Endothelial cell (in vitro differentiated cells): ENCODE measurements at regions not wholly inside any gene's neighbourhood (a gene's known extent, or its start where the extent isn't known, plus 50 kb on each side); places are given as distances from the start of the nearest gene placed in this dataset.

Experiments
- DNase-seq: peaks from one replicate; pipeline ENCODE4 v3.0.0; 2021; ENCODE audit warnings: low spot score
- H3K27ac Mint-ChIP-seq: one replicate; pipeline ENCODE4 v1.8.0; 2021; ENCODE audit warnings: mixed read lengths, inconsistent platforms; ENCODE audit not compliant: unreplicated experiment
- H3K27me3 Mint-ChIP-seq: one replicate; pipeline ENCODE4 v1.8.0; 2021; ENCODE audit warnings: mild to moderate bottlenecking, moderate library complexity, mixed read lengths, inconsistent platforms; ENCODE audit not compliant: unreplicated experiment
- H3K36me3 Mint-ChIP-seq: one replicate; pipeline ENCODE4 v1.8.0; 2021; ENCODE audit warnings: mild to moderate bottlenecking, low read depth, mixed read lengths, inconsistent platforms; ENCODE audit not compliant: unreplicated experiment
- H3K4me1 Mint-ChIP-seq: one replicate; pipeline ENCODE4 v1.8.0; 2021; ENCODE audit warnings: mild to moderate bottlenecking, mixed read lengths, inconsistent platforms; ENCODE audit not compliant: unreplicated experiment
- H3K4me3 Mint-ChIP-seq: one replicate; pipeline ENCODE4 v1.8.0; 2021; ENCODE audit warnings: mild to moderate bottlenecking, mixed read lengths, inconsistent platforms; ENCODE audit not compliant: unreplicated experiment
- H3K9me3 Mint-ChIP-seq: one replicate; pipeline ENCODE4 v1.8.0; 2021; ENCODE audit warnings: mixed read lengths, inconsistent platforms; ENCODE audit not compliant: unreplicated experiment
- CTCF ChIP-seq: fragments of 200-600 bp; sonication (generic); IDR thresholded peaks from one replicate; pipeline ENCODE4 v1.5.0; 2021; ENCODE audit warnings: antibody characterized with exemption; ENCODE audit not compliant: unreplicated experiment

GRCh38 chr6:134610411-134610810 is 292.5 kb upstream of the SGK1 start:
- no peak for TF ChIP-seq CTCF
- DNase-seq, result no peak
- Mint-ChIP-seq H3K27ac (no peak overlapping the region), H3K36me3 (no peaks in the 10 kb centered on the region), H3K4me1 (no peaks in the 10 kb centered on the region), H3K27me3 (no peaks in the 10 kb centered on the region), H3K4me3 (no peak overlapping the region), H3K9me3 (no peaks in the 10 kb centered on the region)

GRCh38 chr6:134609716-134610261 is 291.9 kb upstream of the SGK1 start:
- H3K27ac Mint-ChIP-seq, result no peak overlapping the region
- no peak for TF ChIP-seq CTCF
- H3K36me3 Mint-ChIP-seq, result no peaks in the 10 kb centered on the region
- no peak for DNase-seq
- H3K4me3 Mint-ChIP-seq, result no peak overlapping the region
- H3K4me1 Mint-ChIP-seq, result no peaks in the 10 kb centered on the region
- H3K9me3 Mint-ChIP-seq, result no peaks in the 10 kb centered on the region
- H3K27me3 Mint-ChIP-seq, result no peaks in the 10 kb centered on the region

GRCh38 chr6:134607411-134607810 is 289.5 kb upstream of the SGK1 start:
- Mint-ChIP-seq H3K36me3 (no peaks in the 10 kb centered on the region), H3K27me3 (no peaks in the 10 kb centered on the region), H3K27ac (no peak overlapping the region), H3K4me1 (no peaks in the 10 kb centered on the region), H3K4me3 (no peak overlapping the region), H3K9me3 (no peaks in the 10 kb centered on the region)
- TF ChIP-seq CTCF, result no peak
- DNase-seq, result no peak

GRCh38 chr6:134605034-134605433 is 287.1 kb upstream of the SGK1 start:
- H3K27me3 Mint-ChIP-seq, result no peaks in the 10 kb centered on the region
- H3K4me1 Mint-ChIP-seq, result no peaks in the 10 kb centered on the region
- peaks cover 9% of the 10 kb centered on the region for H3K9me3 Mint-ChIP-seq
- DNase-seq, result no peak
- H3K4me3 Mint-ChIP-seq, result no peak overlapping the region
- H3K27ac Mint-ChIP-seq, result no peak overlapping the region
- peaks cover 4% of the 10 kb centered on the region for H3K36me3 Mint-ChIP-seq
- no peak for TF ChIP-seq CTCF

GRCh38 chr6:134604014-134604676 is 286.2 kb upstream of the SGK1 start:
- no peak for DNase-seq
- Mint-ChIP-seq H3K9me3 (peaks cover 9% of the 10 kb centered on the region), H3K4me3 (no peak overlapping the region), H3K4me1 (no peaks in the 10 kb centered on the region), H3K27ac (no peak overlapping the region), H3K27me3 (no peaks in the 10 kb centered on the region), H3K36me3 (peaks cover 4% of the 10 kb centered on the region)
- TF ChIP-seq CTCF, result no peak
